Ishikawa (cell line): ENCODE measurements at regions not wholly inside any gene's neighbourhood (a gene's known extent, or its start where the extent isn't known, plus 50 kb on each side); places are given as distances from the start of the nearest gene placed in this dataset.

ENCODE experiments used
- CEBPB ChIP-seq: IDR thresholded peaks from 2 replicates; pipeline ENCODE4 v1.6.1; 2012
- CREB1 ChIP-seq: IDR thresholded peaks from 2 replicates; pipeline ENCODE4 v1.6.1; 2012; ENCODE audit warnings: low read depth
- EGR1 ChIP-seq: IDR thresholded peaks from 2 replicates; pipeline ENCODE4 v1.6.1; 2012
- EP300 ChIP-seq: IDR thresholded peaks from 2 replicates; pipeline ENCODE4 v1.6.1; 2012; ENCODE audit warnings: borderline replicate concordance
- FOXM1 ChIP-seq: IDR thresholded peaks from 2 replicates; pipeline ENCODE4 v1.6.1; 2012; ENCODE audit warnings: low read depth, borderline replicate concordance
- MAX ChIP-seq: IDR thresholded peaks from 2 replicates; pipeline ENCODE4 v1.6.1; 2012
- NFIC ChIP-seq: IDR thresholded peaks from 2 replicates; pipeline ENCODE4 v1.6.1; 2012
- RAD21 ChIP-seq: IDR thresholded peaks from 2 replicates; pipeline ENCODE4 v1.6.1; 2012; ENCODE audit warnings: low read depth
- TAF1 ChIP-seq: IDR thresholded peaks from 2 replicates; pipeline ENCODE4 v1.6.1; 2012; ENCODE audit warnings: low read depth, mild to moderate bottlenecking
- TCF12 ChIP-seq: IDR thresholded peaks from 2 replicates; pipeline ENCODE4 v1.6.1; 2012; ENCODE audit warnings: low read depth
- TEAD4 ChIP-seq: IDR thresholded peaks from 2 replicates; pipeline ENCODE4 v1.6.1; 2012
- USF1 ChIP-seq: IDR thresholded peaks from 2 replicates; pipeline ENCODE4 v1.6.1; 2012
- YY1 ChIP-seq: IDR thresholded peaks from 2 replicates; pipeline ENCODE4 v1.6.1; 2012; ENCODE audit warnings: low read depth
- ZBTB7A ChIP-seq: IDR thresholded peaks from 2 replicates; pipeline ENCODE4 v1.6.1; 2012; ENCODE audit warnings: low read depth
- TF ChIP-seq, protein P1 (sequence below): IDR thresholded peaks from 2 replicates; pipeline ENCODE4 v1.6.1; 2012; ENCODE audit warnings: low read depth, mild to moderate bottlenecking

DNA sequence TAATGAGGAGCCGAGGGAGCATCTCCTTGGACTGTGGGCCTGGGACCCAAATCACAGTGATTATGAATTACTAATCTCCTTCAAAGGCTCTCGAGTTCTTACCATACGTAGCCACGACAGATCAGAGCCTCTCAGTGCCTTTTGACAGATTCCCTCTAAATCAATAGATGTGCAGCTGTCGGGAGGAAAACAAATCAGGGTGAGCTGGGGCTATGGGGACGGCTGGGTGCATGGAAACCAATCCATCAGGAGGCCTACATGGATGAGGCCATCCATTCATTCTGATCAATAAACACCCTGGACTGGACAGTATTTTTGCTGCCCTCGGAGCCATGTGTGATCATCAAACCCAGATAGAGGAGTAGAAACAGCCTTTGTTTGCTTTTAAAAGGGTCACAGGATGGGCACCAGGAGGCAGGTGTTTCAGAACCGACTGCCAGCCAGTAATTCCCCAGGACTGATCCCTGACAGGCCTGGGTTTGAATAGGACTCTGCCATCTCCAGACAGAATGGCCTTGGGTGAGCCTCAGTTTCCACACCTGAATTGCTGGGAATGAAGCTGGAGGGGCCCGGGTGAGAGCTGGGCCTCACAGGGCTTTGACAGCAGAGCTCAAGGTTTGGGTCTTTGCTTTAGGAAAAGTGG lies 532.8 kb downstream of the MATN1 start:
- TF ChIP-seq CREB1: no peak

- no peak for TF ChIP-seq YY1
- no peak for TF ChIP-seq MAX
- no peak for TF ChIP-seq CEBPB
- no peak for TF ChIP-seq TCF12
- no peak for TF ChIP-seq USF1
- no peak for TF ChIP-seq ZBTB7A
- no peak for TF ChIP-seq NFIC
- TF ChIP-seq, protein P1, sequence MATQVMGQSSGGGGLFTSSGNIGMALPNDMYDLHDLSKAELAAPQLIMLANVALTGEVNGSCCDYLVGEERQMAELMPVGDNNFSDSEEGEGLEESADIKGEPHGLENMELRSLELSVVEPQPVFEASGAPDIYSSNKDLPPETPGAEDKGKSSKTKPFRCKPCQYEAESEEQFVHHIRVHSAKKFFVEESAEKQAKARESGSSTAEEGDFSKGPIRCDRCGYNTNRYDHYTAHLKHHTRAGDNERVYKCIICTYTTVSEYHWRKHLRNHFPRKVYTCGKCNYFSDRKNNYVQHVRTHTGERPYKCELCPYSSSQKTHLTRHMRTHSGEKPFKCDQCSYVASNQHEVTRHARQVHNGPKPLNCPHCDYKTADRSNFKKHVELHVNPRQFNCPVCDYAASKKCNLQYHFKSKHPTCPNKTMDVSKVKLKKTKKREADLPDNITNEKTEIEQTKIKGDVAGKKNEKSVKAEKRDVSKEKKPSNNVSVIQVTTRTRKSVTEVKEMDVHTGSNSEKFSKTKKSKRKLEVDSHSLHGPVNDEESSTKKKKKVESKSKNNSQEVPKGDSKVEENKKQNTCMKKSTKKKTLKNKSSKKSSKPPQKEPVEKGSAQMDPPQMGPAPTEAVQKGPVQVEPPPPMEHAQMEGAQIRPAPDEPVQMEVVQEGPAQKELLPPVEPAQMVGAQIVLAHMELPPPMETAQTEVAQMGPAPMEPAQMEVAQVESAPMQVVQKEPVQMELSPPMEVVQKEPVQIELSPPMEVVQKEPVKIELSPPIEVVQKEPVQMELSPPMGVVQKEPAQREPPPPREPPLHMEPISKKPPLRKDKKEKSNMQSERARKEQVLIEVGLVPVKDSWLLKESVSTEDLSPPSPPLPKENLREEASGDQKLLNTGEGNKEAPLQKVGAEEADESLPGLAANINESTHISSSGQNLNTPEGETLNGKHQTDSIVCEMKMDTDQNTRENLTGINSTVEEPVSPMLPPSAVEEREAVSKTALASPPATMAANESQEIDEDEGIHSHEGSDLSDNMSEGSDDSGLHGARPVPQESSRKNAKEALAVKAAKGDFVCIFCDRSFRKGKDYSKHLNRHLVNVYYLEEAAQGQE: no peak
- no peak for TF ChIP-seq CREB1
- no peak for TF ChIP-seq TAF1
- TF ChIP-seq RAD21: no peak
- no peak for TF ChIP-seq EP300
- TF ChIP-seq FOXM1: no peak
Measured at GRCh38 chr1:30189818-30190500, 533.4 kb downstream of the MATN1 start.

DNA sequence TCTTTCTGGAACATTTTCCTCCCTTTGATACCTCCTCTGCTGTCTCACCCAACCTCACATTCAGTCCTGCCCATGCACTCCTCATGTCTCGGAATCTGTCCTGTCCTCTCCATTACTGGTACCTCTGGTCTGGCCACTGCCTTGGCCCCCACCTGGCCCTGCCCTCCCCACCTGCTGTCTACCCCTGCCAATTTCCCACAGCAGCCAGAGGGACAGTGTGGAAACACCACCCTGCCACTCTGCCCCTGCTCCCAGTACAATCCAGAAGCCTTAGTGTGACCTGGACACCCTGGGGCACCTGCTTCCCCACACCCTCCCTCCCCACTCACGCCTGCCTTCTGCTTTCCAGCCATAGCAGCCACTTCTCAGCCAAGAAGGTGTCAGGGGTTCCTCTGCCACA lies 534.4 kb downstream of the MATN1 start:
- TF ChIP-seq TEAD4: no peak
- no peak for TF ChIP-seq YY1
- no peak for TF ChIP-seq ZBTB7A
- TF ChIP-seq USF1: no peak
- TF ChIP-seq NFIC: no peak
- no peak for TF ChIP-seq CEBPB
- no peak for TF ChIP-seq MAX
- no peak for TF ChIP-seq CREB1
- TF ChIP-seq, protein P1: no peak
- no peak for TF ChIP-seq RAD21
- no peak for TF ChIP-seq FOXM1
- no peak for TF ChIP-seq TCF12
- no peak for TF ChIP-seq EGR1
- TF ChIP-seq TAF1: no peak
- TF ChIP-seq EP300: no peak

DNA sequence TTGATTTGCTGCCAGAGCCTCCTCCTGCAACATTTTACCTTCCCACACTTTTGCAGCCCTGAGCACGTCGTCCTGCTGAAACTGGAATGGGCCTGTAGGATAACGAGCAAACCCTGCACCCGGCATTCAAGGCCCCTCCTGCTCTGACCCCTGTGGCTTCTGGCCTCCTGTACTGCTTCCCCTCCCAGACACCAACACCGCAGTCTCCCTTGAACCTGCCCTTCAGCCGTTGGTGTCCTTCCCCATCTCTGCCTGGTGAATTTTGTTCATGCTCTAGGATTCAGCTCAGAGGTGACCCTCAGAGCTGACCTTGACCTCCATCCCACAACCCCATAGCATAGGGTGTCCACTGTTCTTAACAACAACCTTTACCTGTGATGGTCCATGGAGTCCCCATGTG lies 535.1 kb downstream of the MATN1 start:
- TF ChIP-seq CEBPB (no peak), TAF1 (no peak), NFIC (no peak), MAX (no peak), RAD21 (no peak), TEAD4 (no peak), CREB1 (no peak), EP300 (no peak), TCF12 (no peak), ZBTB7A (no peak), USF1 (no peak), FOXM1 (no peak), EGR1 (no peak), YY1 (no peak)
- TF ChIP-seq, protein P1: no peak
